IPS-18c (cell line): ENCODE measurements at regions not wholly inside any gene's neighbourhood (a gene's known extent, or its start where the extent isn't known, plus 50 kb on each side); places are given as distances from the start of the nearest gene placed in this dataset.

Source experiments
- H3K4me3 ChIP-seq: 2 replicates; pipeline ENCODE4 v1.7.0; 2013; ENCODE audit warnings: low read depth, mild to moderate bottlenecking, low read length, moderate library complexity; ENCODE audit not compliant: insufficient read depth
- H3K9me3 ChIP-seq: one replicate; pipeline ENCODE4 v1.6.1; 2013; ENCODE audit warnings: mild to moderate bottlenecking, low read length, moderate library complexity; ENCODE audit not compliant: control insufficient read depth, insufficient read depth

DNA sequence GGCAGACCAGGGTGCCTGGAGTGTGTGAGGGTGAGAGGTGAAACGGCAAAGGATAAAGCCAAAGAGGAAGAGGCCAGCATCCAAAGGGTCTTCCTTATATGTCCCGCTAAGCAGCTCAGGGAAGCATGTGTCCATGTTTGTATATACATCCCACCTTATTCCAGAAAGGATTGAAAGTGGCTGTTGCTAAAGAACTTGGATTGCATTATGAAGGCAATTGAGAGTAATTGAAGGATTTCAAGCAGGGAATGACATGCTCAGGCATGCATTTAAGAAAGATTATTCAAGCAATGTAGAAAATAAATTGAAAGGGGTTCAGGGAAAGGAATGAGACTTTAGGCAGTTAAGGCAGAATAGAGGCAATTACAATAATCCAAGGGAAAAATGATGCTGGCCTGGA lies 237.6 kb upstream of the SOX9 start:
- no peak overlapping the region for H3K4me3 ChIP-seq

DNA sequence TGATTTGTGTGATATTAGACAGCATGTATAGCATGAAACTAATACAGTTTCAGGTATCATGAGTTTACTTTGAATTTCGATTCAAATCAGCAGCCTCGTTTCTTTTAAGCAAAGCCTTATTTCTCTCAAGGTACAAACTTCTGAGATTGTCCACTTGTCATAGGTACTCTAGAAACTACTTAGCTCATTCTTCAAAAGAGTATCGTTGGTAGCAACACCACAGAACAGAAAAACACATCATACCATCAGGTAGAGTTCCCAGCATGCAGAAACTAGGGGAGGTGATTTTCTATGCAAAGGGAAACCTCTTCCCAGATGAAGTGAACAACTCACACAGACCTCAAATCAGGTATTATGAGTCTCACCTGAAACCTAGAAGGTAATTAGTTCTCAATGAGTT lies 237.0 kb upstream of the SOX9 start:
- H3K9me3 ChIP-seq: no peaks in the 10 kb centered on the region
- H3K4me3 ChIP-seq: no peak overlapping the region

More for the DNA sequence above, 237.6 kb upstream of the SOX9 start:
- no peaks in the 10 kb centered on the region for H3K9me3 ChIP-seq

DNA sequence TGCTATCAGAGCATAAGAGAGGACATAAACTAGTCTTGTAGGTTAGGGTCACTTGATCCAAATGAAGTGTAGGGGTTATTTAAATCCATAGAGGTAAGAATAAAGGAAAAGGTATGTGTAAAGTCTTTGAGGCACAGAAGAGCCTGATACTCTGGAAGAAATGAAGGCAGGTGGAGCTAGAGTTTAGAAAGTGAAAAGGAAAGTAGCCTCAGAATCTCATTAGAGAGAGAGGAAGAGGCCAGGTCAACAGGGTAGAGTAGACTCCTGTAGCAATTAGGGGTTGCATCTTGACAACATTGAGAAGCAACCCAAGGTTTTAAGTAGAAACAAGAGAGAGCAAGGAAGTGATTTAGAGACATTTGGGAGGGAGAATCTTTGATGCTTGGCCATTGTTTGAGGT lies 235.2 kb upstream of the SOX9 start:
- no peaks in the 10 kb centered on the region for H3K9me3 ChIP-seq

GRCh38 chr17:71899317-71899716 lies 221.5 kb upstream of the SOX9 start:
- Histone ChIP-seq H3K4me3 (no peak overlapping the region), H3K9me3 (no peaks in the 10 kb centered on the region)

More for the DNA sequence above, 235.2 kb upstream of the SOX9 start:
- no peak overlapping the region for H3K4me3 ChIP-seq

DNA sequence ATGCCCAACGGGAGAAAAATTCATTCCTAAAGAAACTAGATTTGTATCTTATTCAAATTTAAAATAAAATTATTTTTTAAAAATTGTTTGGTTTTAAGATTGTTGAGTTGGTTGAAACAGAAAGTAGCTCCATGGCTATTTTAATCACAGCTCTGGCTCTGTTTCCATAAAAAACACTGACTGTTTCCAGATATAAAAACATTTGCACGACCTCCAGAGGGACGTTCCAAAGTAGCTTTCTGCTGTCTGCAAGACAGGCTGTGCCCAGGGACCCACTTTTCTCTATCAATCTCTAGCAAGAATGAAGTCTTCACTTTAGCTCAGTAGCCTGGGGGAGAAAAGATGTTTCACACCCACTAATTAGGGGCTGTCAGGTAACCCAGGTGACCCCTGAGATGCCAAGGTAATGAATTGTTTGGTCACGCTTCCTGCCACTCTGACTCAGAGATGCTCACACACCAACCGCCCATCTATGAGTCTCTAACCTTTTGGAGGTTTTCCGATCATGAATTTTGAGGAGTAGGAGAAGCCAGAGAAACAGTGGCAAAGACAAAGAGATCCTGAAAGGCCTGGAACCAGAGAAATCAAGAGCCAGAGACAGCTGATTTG lies 220.1 kb upstream of the SOX9 start:
- Histone ChIP-seq H3K4me3 (no peak overlapping the region), H3K9me3 (no peaks in the 10 kb centered on the region)

GRCh38 chr17:71902894-71903506 lies 217.8 kb upstream of the SOX9 start:
- no peak overlapping the region for H3K4me3 ChIP-seq
- no peaks in the 10 kb centered on the region for H3K9me3 ChIP-seq

- H3K9me3 ChIP-seq: no peaks in the 10 kb centered on the region
- no peak overlapping the region for H3K4me3 ChIP-seq
These were observed 215.3 kb upstream of the SOX9 start for GRCh38 chr17:71905376-71906031.

DNA sequence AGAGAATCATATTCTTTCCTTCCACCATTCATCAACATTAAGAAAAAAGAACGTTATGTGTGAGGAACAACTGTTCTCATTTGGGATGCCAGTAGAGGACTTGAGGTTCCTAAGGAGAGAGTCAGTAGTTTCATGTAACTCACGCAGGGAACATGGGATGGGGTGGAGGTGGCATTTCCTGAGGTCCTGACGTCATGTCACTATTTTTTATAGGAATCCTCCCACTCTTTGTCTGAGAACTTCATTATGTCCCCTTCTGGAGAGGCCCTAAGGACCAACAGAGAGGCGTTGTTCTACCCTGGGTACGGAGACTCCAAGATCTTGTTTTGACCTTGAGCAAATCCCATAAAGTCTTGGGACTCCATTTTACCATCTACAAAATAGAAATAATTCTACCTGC lies 211.7 kb upstream of the SOX9 start:
- Histone ChIP-seq H3K9me3 (no peaks in the 10 kb centered on the region), H3K4me3 (no peak overlapping the region)

DNA sequence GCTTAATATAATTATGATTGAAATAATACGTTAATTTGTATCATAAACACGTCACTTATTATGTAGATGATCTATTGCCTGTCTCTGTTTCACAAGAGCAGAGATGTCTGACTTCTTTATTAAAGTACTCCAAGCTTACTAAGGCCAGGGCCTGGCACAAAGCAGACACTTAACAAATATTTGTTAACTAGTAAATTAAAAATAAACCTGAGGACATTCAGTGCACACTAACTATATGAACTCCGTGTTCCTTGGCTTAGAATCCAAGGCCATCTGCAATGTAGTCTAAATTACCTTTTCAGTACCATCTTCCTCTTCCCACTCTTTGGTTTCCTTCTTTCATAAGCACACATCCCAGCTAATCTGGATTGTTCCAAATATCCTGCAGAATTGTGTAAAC lies 210.8 kb upstream of the SOX9 start:
- H3K9me3 ChIP-seq: no peaks in the 10 kb centered on the region
- no peak overlapping the region for H3K4me3 ChIP-seq

DNA sequence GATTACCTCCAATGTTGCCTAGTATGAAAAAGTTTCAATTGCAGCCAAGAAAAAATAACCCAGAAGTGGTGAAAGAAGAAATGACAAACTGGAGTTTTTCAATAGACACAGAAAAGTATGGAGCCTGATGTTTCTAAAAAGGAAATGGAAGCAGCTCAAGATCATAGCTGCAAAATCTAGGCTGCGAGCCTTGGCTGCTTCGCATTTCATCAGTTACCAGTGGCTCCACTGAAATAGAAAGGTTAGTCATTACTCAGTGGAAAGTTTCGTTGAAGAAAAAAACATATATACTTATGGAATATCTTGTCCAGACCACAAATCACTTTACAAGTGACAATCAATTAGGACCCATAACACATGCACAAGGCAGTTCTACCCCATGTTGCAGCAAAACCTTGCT lies 206.8 kb upstream of the SOX9 start:
- Histone ChIP-seq H3K9me3 (no peaks in the 10 kb centered on the region), H3K4me3 (no peak overlapping the region)

- Histone ChIP-seq H3K9me3 (no peaks in the 10 kb centered on the region), H3K4me3 (no peak overlapping the region)
These were observed 206.0 kb upstream of the SOX9 start for GRCh38 chr17:71914812-71915211.

- H3K9me3 ChIP-seq: no peaks in the 10 kb centered on the region
- no peak overlapping the region for H3K4me3 ChIP-seq
These were observed 203.1 kb upstream of the SOX9 start for GRCh38 chr17:71917715-71918114.

DNA sequence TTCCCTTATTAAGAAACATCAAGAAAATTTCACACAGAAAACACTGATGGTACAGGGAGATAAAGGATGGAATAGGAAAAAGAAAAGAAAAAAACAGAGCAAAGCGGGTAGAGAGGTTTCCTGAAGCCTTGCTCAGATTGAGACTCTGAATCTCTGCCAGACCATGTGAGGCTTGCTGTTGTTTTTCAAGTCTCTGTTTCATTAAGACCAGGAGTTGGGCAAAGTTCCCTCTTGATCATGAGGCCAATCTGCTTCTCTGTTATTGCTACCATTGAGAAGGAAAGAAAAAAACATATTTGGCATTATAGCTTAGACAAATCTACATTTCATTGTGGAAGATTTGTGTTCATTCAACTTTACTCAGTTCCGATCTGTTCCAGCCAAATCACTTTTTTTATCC lies 201.6 kb upstream of the SOX9 start:
- H3K4me3 ChIP-seq: no peak overlapping the region
- no peaks in the 10 kb centered on the region for H3K9me3 ChIP-seq

DNA sequence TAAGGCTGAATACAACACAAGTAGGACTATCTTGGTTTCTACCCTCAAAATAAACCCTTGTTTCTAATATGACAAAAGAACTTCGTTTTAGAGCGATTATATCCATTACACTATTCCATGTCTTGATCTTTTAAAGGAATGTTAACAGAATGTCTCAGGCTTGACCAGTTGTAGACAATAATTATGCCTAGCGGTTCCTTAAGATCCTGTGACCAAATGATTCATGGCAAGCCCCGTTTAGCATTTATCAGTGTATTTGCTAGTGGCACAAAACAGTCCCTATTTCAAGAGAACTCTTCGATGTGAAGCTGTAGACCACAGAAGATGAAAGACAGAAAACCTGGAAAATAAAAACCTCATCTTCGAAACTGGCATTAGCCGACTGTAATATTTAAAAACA lies 200.9 kb upstream of the SOX9 start:
- H3K9me3 ChIP-seq: no peaks in the 10 kb centered on the region
- no peak overlapping the region for H3K4me3 ChIP-seq

- Histone ChIP-seq H3K9me3 (no peaks in the 10 kb centered on the region), H3K4me3 (no peak overlapping the region)
These were observed 199.0 kb upstream of the SOX9 start for GRCh38 chr17:71921796-71922195.

DNA sequence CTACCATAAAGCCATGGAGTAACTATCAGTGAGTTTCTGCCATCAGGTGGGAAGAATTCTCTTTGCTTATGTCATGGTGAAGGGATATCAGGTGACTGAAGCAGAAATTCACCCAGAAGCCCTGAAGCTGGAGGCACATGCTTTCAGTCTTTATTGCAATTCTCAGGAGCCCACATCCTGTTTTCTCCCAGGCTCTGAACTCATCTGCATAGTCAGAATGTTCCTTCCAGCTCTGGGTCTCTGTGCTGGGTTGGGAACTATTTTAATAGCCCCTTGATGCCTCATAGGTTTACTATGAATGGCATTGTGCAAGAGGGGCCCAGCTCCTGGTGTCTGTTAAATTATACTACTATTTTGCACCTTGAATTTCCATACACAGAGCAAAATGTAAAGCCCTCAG lies 198.4 kb upstream of the SOX9 start:
- H3K4me3 ChIP-seq: no peak overlapping the region
- H3K9me3 ChIP-seq: no peaks in the 10 kb centered on the region

- Histone ChIP-seq H3K9me3 (no peaks in the 10 kb centered on the region), H3K4me3 (no peak overlapping the region)
These were observed 193.9 kb upstream of the SOX9 start for GRCh38 chr17:71926746-71927398.

DNA sequence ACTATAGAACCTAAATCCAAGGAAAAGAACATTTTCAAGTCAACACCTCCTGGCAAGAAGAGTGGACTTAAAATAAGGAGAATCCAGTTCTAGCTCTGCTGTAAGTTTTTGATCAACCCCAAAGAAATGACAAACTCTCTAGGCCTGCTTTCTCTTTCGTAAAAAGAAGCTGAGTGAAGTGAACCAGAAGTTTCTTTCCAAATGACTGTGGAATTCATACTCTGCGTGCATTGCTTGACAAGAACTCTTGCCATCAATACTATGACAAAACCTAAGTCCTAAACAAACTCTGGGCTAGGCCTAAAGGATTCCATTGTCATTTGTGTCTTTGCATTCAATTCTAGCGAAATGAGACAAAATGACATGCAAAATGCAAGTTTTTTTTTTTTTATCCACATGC lies 187.5 kb upstream of the SOX9 start:
- H3K9me3 ChIP-seq: no peaks in the 10 kb centered on the region
- H3K4me3 ChIP-seq: no peak overlapping the region
